Stimulated activated naive CD8-positive, alpha-beta T cell treated with anti-CD3 and anti-CD28 coated beads, Interleukin-15, amount 100 ng/mL, for 72 hours (primary cell): ENCODE measurements at regions not wholly inside any gene's neighbourhood (a gene's known extent, or its start where the extent isn't known, plus 50 kb on each side); places are given as distances from the start of the nearest gene placed in this dataset.

Experiments
- ATAC-seq: fragments of 150-1000 bp; cut with Tn5 transposase; 2 replicates; pipeline ENCODE4 v1.10.0; 2021; ENCODE audit warnings: mild to moderate bottlenecking, moderate library complexity
- DNase-seq, 2 donors: peaks; one replicate each; pipeline ENCODE4 v3.0.0; 2021 to 2022
- H3K27ac Mint-ChIP-seq, 2 donors: one replicate each; pipeline ENCODE4 v1.8.0; 2022; ENCODE audit warnings: mild to moderate bottlenecking in 2 of 2, mixed read lengths in 2 of 2, moderate library complexity in 2 of 2
- H3K27me3 Mint-ChIP-seq: one replicate; pipeline ENCODE4 v1.8.0; 2022; ENCODE audit warnings: mixed read lengths
- H3K4me1 Mint-ChIP-seq: one replicate; pipeline ENCODE4 v1.8.0; 2022; ENCODE audit warnings: mild to moderate bottlenecking, mixed read lengths
- H3K4me3 Mint-ChIP-seq, 2 donors: one replicate each; pipeline ENCODE4 v1.8.0; 2022; ENCODE audit warnings: mild to moderate bottlenecking in 2 of 2, mixed read lengths in 2 of 2, moderate library complexity in 1 of 2
- H3K9me3 Mint-ChIP-seq, 2 donors: one replicate each; pipeline ENCODE4 v1.8.0; 2022; ENCODE audit warnings: mixed read lengths in 2 of 2

DNA sequence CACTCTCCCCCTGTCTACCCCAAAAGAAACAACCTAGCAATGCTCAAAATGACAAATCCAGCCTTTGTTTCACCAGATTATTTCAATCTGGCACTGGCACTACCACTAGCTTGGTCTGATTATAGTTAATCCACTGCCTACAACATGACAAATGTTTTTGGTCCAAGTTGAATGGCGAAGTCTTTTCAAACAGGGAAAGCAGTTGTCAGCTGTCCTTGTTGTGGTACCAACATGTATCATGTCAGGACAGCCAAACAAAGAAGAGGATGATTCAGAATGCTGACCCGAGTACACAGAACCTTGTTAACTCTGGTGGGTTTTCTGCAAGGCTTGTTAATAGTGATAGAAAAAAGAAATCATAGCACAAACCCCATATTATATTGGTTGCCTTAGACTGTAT, 160.8 kb upstream of the ANK2 start:
- H3K27ac Mint-ChIP-seq: no peak overlapping the region
- no peak overlapping the region for H3K4me3 Mint-ChIP-seq
- H3K27me3 Mint-ChIP-seq: no peaks in the 10 kb centered on the region
- no peak for DNase-seq
- no peaks in the 10 kb centered on the region for H3K4me1 Mint-ChIP-seq
- H3K9me3 Mint-ChIP-seq: no peaks in the 10 kb centered on the region
- no peak for ATAC-seq

DNA sequence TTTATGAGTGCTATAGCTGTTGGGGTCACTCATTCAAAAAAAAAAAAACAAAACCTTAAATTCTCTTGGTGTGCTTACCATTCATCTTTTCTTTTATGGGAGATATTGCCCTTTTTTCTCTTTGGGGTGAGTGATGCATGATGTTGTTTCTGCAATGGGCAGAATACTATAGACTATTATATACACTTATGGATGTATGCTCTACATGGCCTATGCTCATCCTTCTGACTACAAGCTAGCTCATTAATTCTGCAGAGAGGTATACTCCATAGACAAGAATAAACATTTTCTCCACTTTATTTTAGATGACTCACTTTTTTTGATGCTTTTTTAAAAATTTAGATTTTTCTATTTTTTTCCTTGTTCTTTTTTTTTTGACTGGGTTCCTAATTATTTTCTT, 160.3 kb upstream of the ANK2 start:
- no peak for DNase-seq
- Mint-ChIP-seq H3K4me1 (no peaks in the 10 kb centered on the region), H3K27me3 (no peaks in the 10 kb centered on the region), H3K4me3 (no peak overlapping the region), H3K9me3 (no peaks in the 10 kb centered on the region), H3K27ac (peak overlapping the region in 1 of 2 donors; percentile 19)
- ATAC-seq: no peak

DNA sequence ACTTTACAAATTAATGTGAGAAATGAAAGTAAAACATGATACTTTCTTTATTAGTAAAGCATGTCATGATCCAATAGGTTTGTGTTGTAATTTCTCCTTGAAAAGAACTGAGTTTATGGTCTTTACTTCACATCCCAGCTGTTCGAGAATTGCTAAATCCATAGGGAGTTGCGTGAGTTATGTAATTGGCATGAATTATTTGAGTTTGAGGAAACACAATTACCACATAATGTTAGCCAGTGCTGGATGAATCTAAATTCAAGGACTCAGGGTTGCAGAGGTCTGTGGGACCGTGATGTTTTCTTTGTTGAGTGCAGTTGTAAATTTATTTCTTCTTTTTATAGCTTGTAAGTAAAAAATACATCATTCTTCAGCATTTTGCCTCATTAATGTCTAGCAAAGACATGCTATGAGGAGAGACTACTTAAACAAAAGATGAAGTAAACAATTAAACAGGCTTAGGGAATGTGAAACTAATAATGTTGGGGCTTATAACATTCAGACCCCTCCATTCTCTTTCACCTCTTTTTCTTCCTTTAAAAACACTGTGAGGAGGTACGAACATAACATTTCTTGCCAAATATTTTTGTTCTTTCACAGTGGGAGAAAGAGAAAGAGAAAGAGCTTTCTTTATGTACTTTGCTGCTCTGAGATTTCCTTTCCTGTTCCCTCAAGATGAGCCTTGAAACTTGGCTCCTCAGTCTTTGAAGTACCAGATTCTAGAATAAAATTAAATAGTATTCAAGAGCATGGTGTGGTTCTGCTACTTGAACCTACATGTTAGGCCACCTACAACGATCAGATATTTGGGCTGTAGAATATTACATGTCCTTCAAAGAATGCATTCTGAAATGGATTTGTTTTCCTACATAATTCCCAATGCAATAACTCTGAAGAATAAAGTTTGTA, 159.6 kb upstream of the ANK2 start:
- no peaks in the 10 kb centered on the region for H3K4me1 Mint-ChIP-seq
- ATAC-seq (no peak), DNase-seq (no peak)
- no peak overlapping the region for H3K4me3 Mint-ChIP-seq
- no peaks in the 10 kb centered on the region for H3K27me3 Mint-ChIP-seq
- no peak overlapping the region for H3K27ac Mint-ChIP-seq
- H3K9me3 Mint-ChIP-seq: no peaks in the 10 kb centered on the region

DNA sequence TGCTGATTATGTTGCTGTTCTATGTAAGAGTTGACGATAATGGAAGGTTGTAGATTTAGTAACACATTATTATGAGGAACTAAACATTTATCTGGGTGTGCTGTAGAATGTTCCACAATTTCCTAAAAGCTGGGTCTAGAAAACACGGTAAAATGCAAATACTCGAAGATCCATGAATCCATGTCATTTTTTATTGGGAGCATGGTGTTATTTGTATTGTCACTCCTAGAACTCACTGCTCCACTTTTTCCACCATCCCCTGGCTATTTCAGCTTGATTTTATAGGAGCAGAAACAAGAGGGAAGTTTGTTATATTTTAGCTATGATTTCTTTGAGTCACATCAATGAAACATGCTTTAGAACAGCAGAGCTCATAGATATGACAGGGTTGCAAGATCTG, 155.0 kb upstream of the ANK2 start:
- Mint-ChIP-seq H3K9me3 (no peaks in the 10 kb centered on the region), H3K27ac (no peak overlapping the region)
- ATAC-seq: no peak

DNA sequence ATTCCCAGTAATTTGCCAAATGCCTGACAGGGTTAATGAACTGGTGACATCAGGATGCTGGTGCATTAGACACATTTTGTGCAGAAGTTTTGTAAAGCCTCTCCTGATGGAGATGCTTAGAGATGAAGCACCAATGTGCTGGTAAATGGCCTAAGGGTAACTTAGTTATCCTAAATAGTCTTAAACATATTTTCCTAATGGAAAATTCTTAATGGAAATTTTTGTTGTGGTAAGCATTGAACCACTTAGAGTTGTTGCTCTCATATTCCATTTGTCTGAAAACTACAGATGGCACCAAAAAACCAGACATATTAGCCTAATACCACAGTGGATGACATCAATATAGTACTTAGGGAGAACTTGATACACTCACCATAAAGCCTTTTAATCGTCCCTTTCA, 154.5 kb upstream of the ANK2 start:
- Mint-ChIP-seq H3K4me1 (no peaks in the 10 kb centered on the region), H3K27me3 (peaks cover 16% of the 10 kb centered on the region), H3K27ac (no peak overlapping the region), H3K9me3 (no peaks in the 10 kb centered on the region), H3K4me3 (no peak overlapping the region)
- no peak for DNase-seq
- no peak for ATAC-seq

More for the DNA sequence above, 155.0 kb upstream of the ANK2 start:
- no peak for DNase-seq
- Mint-ChIP-seq H3K27me3 (peaks cover 12% of the 10 kb centered on the region), H3K4me1 (no peaks in the 10 kb centered on the region), H3K4me3 (no peak overlapping the region)

DNA sequence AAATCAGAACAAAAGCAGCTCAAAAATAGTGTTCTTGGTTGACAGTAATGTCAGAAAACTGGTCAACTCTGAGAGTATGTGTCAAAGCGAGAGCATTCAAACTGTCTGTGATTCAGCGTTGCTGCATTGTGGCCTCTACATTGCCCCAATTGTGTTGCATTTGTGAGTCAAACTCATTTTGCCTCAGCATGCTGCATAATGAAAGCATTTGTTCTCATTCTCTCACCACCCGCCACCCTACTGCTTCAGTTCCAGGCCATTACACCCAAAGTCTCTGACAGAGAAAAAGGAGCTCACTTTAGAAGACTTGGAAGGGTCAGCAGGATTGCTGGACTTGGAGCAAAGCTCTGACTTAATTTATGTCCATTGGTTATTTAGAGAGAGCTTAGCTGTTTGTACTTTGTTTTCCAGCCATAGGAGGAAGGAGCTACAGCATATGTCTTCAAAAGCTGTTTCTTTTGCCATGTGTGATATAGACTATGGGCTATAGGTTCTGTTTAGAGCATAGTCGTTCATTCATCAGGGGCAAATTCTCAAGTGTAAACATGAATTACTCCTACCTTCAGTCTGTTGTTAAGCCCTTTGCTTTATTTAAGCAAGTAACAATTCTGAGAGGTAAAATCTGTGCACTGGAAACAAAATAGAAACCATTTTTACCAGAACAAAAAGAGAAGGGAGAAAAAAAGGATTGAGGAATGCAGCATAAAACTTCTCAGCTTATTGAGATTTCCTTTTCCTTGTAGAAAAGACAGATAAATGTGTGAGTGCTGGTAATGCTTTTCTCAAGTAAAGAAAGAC, 153.4 kb upstream of the ANK2 start:
- H3K9me3 Mint-ChIP-seq: no peaks in the 10 kb centered on the region
- peak overlapping the region in 1 of 2 donors; percentile 59 for H3K27ac Mint-ChIP-seq
- peaks cover 27% of the 10 kb centered on the region for H3K27me3 Mint-ChIP-seq
- ATAC-seq (no peak), DNase-seq (no peak)
- H3K4me1 Mint-ChIP-seq: no peaks in the 10 kb centered on the region
- H3K4me3 Mint-ChIP-seq: no peak overlapping the region

DNA sequence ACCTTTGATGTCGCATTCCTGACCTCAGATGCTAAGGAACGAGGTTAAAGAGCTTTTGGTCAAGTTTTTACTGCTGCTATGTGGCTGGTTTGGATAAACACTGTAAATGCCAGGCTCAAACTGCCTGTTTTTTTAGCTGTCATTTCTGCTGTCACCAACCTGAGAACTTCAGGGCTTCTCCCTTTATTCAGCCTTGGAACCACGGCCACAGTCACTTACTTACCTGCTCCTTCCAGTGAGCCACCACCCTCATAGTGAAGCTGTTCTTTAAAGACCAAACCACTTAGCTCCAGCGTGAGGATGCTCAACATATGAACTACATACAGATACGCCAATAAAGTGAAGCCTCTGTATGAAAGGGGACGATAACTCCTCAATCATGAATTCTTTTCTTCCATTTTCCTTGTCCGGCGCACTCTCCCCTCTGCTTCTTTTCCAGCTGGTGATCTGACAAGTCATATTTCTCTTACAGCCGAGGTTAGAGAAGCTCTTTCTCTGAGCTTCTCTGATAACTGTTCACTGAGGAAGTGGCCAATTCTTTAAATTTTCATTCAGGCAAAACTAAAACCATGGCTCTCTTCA, 152.8 kb upstream of the ANK2 start:
- Mint-ChIP-seq H3K27ac (no peak overlapping the region), H3K27me3 (peaks cover 34% of the 10 kb centered on the region), H3K9me3 (no peaks in the 10 kb centered on the region), H3K4me3 (no peak overlapping the region), H3K4me1 (no peaks in the 10 kb centered on the region)
- DNase-seq: no peak
- ATAC-seq: no peak

DNA sequence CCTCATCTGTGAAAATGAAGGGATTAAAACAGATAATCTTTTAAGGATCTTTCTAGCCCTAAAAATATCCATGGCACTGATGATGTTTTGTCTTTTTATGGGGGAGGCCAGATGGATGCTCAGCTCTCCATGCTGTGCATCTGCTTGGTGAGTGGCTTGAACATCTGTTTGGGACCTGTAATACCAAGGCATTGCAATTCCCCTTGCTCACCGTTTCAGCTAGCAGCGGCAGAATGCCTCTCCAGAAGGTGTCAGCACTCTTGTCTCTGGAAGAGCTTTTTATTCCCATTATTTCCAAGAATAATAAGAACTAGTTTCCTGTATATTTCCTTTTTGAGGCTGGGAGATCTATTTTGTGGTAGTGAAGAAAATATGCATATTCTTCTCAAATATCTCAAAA, 151.9 kb upstream of the ANK2 start:
- Mint-ChIP-seq H3K27me3 (peaks cover 42% of the 10 kb centered on the region), H3K27ac (no peak overlapping the region), H3K4me3 (no peak overlapping the region)

DNA sequence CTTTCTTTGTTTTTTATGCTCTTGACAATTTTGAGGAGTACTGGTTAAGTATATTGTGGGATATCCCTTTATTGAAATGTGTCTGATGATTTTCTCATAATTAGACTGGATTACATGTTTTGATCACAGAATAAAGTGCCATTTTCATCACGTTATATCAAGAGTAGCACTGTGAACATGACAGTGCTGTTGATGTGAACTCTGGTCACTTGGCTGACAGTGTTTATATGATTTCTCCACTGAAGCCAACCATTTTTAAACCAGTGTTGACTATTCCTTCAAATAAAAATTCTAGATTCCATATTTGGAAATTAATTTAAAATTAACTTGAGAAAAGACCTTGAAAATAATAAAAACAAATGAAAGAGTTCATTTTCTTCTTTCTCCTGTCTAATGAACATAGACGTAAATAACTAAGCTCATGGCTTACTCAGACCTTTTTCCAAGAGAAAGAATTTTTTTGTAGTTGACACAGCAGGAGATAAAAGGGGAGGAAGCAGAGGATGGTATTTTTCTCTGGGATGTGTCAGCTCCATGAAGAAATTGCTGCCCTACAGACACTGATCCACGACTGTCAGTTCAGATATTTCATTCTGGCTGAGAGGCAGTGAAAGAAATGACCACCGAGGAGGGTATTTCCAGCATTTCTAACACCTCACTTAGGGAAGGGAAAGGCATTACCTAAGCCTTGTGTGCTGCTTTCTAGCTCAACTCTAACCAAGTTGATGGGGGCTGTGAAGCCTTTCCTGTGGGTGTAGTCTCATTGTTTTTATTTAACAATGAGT, 150.9 kb upstream of the ANK2 start:
- DNase-seq: no peak
- no peak overlapping the region for H3K4me3 Mint-ChIP-seq
- no peak overlapping the region for H3K27ac Mint-ChIP-seq
- no peaks in the 10 kb centered on the region for H3K9me3 Mint-ChIP-seq
- no peaks in the 10 kb centered on the region for H3K4me1 Mint-ChIP-seq
- peaks cover 45% of the 10 kb centered on the region for H3K27me3 Mint-ChIP-seq
- ATAC-seq: no peak

More for the DNA sequence above, 151.9 kb upstream of the ANK2 start:
- no peak for ATAC-seq
- no peaks in the 10 kb centered on the region for H3K9me3 Mint-ChIP-seq
- no peaks in the 10 kb centered on the region for H3K4me1 Mint-ChIP-seq
- DNase-seq: no peak

DNA sequence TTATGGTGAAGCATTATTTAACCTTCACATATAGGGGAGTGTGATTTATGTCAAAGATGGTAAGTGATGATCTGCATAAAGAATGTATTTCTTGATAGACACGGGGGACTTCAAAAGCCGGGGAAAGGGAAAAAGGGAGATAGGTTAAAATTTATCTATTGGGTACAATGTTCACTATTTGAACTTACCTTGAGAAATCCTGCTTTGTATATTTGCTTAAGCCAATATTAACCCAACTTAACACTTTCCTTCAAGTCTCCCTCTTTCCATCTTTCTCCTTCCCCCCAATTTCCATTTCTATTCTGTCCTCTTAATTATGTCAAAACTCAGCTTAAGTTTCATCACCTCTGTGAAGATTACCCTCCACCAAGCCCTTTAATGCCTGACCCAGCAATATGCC, 149.0 kb upstream of the ANK2 start:
- Mint-ChIP-seq H3K4me3 (no peak overlapping the region), H3K27ac (no peak overlapping the region), H3K27me3 (peaks cover 45% of the 10 kb centered on the region), H3K4me1 (no peaks in the 10 kb centered on the region), H3K9me3 (no peaks in the 10 kb centered on the region)
- DNase-seq: no peak
- no peak for ATAC-seq

DNA sequence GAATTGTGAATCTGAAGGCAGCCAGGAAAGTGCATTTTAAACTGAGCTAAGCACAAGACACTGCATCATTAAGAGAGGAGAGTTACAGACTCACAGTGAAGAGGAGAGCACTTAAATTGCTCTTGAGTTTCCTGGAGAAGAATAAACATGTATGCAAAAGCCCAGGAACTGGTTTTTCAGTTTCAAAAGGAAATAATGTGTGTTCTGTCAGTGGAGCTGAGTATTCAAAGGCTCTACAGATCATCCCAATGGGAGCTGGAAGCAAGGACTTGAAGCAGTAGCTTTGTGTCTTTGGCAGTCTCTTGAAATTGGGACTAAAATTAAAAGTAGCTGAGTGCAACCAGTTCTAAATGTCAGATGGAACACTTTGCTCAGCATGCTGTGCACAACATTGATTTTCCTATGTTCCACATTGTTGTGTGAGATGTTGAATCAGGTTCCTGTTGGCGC, 147.5 kb upstream of the ANK2 start:
- no peaks in the 10 kb centered on the region for H3K9me3 Mint-ChIP-seq
- H3K4me1 Mint-ChIP-seq: no peaks in the 10 kb centered on the region
- DNase-seq (no peak), ATAC-seq (no peak)
- no peak overlapping the region for H3K27ac Mint-ChIP-seq
- peaks cover 49% of the 10 kb centered on the region for H3K27me3 Mint-ChIP-seq
- H3K4me3 Mint-ChIP-seq: no peak overlapping the region

DNA sequence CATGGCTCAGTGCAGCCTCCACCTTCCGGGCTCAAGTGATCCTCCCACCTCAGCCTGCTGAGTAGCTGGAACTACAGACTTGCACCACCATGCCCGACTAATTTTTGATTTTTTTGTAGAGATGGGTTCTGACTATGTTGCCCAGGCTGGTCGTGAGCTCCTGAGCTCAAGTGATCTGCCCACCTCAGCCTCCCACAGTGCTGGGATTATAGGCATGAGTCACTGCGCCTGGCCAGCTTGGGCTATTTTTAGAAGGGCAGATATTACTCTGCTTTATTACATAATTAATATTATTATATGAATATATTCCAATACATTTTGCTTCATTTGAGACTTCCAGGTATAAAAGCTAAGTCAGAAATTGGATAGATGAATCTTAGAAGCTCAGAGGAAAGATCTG, 143.7 kb upstream of the ANK2 start:
- ATAC-seq (no peak), DNase-seq (no peak)
- Mint-ChIP-seq H3K27me3 (peaks cover 37% of the 10 kb centered on the region), H3K9me3 (no peaks in the 10 kb centered on the region), H3K27ac (no peak overlapping the region), H3K4me3 (no peak overlapping the region), H3K4me1 (peaks cover 6% of the 10 kb centered on the region)

DNA sequence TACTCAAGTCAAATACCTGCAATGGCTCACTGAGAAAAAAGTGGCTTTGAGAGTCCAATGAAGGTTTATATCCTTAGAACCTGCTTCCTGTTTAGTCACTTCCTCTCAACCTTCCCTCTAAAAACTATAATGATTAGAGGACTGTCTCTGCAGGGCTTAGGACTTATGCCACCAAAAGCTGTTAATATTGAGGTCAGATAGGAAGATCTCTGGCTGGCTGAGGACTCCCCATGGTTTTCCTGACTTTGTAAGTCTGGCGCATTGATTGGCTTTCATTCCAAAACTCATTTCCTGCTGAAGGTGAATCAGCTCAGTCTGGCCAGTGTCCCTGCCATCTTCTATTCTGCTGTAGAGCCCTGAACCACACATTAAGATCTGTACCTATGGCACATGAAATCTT, 140.9 kb upstream of the ANK2 start:
- Mint-ChIP-seq H3K27ac (no peak overlapping the region), H3K9me3 (no peaks in the 10 kb centered on the region), H3K4me1 (peaks cover 6% of the 10 kb centered on the region), H3K27me3 (peaks cover 16% of the 10 kb centered on the region), H3K4me3 (no peak overlapping the region)
- ATAC-seq: no peak
- no peak for DNase-seq

DNA sequence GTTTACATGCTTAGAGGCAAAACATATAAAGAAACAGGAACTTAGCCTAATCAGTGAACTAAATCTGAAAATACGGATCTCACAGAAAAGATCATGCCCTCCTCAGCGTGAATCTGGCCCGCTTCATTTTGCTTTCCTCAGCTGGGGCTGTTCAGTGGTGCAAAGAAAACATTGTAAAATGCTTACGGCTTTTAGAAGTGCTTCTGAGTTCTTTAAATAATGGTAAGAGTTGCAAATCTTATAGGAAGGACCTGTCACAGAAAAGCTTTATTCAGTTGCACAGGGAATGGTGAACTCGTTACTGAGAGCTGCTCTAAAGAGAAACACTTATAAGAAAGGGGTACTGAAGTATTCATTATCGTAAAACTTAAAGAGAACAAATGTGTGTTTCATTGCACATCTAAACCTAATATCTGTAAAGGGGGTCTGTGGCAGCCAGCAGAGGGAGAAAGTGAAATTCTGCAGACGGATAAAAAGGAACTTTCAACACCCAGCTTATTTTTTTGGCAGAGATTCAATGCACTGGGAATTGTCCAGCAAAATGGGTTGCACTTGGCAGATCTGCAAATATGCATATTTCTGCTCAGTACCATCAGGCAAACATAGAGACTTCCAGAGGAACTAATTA, 139.2 kb upstream of the ANK2 start:
- ATAC-seq (no peak), DNase-seq (no peak)
- Mint-ChIP-seq H3K27ac (peak overlapping the region in 1 of 2 donors; percentile 72), H3K4me1 (peaks cover 6% of the 10 kb centered on the region), H3K9me3 (no peaks in the 10 kb centered on the region), H3K27me3 (peaks cover 16% of the 10 kb centered on the region), H3K4me3 (no peak overlapping the region)

DNA sequence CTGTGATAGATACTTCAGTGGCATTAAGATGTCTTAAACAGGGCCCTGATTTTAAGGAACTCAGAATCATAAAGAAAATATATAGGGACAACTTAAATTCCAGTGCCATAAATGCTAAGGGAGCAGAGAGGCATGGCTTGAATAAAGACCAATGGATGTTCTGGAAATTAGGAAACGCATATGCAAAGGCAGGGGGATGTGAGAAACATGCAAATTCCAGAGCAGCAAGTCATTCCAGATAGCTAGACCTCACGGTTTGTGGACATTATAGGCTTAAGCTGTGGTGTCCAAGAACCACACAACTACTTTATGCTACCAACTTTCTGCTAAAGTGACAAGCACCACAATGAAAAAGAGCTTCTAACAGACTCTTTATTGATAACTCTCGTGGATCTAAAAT, 132.6 kb upstream of the ANK2 start:
- H3K27me3 Mint-ChIP-seq: no peaks in the 10 kb centered on the region
- H3K9me3 Mint-ChIP-seq: no peaks in the 10 kb centered on the region
- no peaks in the 10 kb centered on the region for H3K4me1 Mint-ChIP-seq
- DNase-seq: no peak
- no peak overlapping the region for H3K4me3 Mint-ChIP-seq
- H3K27ac Mint-ChIP-seq: no peak overlapping the region
- no peak for ATAC-seq
